NCI-H2196 (cell line): ENCODE measurements at regions not wholly inside any gene's neighbourhood (a gene's known extent, or its start where the extent isn't known, plus 50 kb on each side); places are given as distances from the start of the nearest gene placed in this dataset.
"Not testable (repeated sequence)": the region's sequence is repeated elsewhere in the genome, so short reads cannot be mapped to it uniquely, and the experiment has no call there.

ENCODE experiments used
- DNase-seq: peaks from one replicate; lab custom pipeline; 2025; ENCODE audit not compliant: unreplicated experiment; lab: John Stamatoyannopoulos, UW

GRCh38 chr11:13134886-13135285, 125.8 kb downstream of the RASSF10 start:
- DNase-seq, result no peak

DNA sequence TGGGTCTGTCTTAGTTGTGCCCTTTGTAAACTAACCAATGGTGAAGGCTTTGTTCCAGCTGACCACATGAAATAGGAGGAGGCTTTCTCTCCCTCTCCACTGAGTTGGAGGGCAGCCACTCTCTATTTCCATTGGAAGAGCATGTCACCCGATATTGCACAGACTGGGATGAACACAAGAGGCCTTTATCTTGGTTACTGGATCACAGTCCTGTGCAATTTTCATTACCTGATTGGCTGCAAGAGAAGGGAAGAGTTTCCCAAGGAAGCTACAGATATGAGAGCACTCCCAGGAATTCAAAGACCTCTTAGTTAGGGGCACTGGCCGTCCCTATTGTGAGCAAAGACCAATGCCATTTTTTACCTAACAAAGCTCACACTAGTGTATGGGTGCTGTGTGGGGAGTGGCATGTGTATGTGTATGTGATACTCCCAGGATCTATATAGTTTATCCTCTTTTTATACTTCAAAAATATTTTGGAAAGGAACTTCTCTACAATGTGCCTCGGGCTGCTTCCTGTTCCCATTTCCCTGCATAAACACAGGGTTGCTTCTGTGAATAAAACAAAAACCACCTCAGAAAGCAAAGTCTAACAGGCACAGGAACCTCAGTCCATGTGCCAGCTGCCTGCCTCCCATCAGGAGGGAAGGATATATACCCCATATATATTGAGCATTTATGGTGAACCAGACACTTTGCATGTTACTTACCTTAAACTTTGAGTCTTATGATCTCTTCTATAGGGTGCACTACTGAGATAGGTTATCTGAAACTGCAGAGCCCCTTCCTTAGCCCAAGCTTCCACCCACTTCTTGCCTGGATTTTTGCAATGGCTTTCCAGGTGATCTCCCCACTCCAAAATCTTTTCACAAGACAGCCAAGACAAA, 126.5 kb downstream of the RASSF10 start:
- DNase-seq, result peak; percentile 88

- no peak for DNase-seq
Measured at GRCh38 chr11:13136272-13136596, 127.1 kb downstream of the RASSF10 start.

DNA sequence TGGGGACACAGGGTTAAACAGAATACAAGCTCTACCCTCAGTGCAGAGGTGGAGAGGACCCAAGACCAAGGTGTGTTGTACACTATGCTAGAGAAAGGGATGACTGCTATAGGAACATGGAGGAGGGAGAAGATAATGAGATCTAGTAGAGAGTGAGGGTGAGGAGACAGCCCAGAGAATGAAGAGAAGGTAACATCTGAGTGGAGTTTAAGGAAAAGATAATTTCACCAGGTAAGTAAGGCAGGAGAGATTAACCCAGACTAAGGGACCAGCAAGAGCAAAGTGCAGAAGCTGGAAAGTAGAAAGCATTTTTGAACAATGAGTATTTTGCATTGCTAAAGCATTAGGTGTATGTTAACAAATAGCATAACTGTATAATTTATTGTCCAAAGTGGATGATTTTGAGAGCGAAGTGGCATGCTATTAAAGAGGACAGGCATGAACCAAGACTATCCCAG, 128.8 kb downstream of the RASSF10 start:
- DNase-seq, result no peak

- DNase-seq, result not testable (repeated sequence)
Measured at GRCh38 chr11:13139085-13139484, 130.0 kb downstream of the RASSF10 start.

DNA sequence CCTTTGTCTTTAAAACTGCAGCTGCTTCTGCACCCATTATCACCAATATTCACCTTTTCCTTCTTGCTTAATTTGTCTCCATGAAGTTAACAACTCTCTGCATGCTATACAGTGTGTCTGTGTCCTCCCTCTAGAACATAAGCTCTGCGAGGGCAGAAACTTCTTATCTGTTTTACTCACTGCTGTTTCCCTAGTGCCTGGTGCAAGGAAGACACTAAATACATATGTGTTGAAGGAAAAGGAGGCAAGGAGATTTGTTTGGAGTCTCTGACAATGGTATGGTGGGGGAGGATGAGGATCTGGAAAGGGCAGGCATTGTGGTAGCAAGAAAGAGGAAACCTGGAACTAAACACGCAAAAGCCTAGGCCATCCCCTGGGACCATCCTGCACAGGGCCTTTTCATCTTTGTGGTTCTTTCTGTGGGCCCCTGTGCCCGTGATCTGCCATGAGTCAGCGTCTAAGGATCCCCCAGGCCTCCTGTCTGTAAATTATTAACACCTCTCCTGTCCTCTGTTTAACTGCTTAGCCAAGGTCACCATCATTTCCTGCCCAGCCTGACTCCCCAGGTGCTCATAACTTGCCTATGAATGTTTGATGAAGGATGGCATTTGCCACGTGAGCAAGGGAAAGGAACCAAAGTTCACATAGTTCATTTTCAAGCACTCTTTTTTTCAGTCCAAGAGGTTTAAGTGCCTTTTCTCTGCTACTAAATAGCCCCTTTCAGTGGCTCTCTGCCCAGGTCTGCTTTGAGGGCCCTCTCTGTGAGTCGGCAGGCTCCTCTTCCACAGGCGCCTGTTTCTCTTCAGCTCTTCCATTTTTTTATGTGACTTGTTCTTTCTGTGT, 131.1 kb downstream of the RASSF10 start:
- DNase-seq, result peak; percentile 61

- DNase-seq, result peak; percentile 45
Measured at GRCh38 chr11:13140873-13141655, 131.9 kb downstream of the RASSF10 start.

DNA sequence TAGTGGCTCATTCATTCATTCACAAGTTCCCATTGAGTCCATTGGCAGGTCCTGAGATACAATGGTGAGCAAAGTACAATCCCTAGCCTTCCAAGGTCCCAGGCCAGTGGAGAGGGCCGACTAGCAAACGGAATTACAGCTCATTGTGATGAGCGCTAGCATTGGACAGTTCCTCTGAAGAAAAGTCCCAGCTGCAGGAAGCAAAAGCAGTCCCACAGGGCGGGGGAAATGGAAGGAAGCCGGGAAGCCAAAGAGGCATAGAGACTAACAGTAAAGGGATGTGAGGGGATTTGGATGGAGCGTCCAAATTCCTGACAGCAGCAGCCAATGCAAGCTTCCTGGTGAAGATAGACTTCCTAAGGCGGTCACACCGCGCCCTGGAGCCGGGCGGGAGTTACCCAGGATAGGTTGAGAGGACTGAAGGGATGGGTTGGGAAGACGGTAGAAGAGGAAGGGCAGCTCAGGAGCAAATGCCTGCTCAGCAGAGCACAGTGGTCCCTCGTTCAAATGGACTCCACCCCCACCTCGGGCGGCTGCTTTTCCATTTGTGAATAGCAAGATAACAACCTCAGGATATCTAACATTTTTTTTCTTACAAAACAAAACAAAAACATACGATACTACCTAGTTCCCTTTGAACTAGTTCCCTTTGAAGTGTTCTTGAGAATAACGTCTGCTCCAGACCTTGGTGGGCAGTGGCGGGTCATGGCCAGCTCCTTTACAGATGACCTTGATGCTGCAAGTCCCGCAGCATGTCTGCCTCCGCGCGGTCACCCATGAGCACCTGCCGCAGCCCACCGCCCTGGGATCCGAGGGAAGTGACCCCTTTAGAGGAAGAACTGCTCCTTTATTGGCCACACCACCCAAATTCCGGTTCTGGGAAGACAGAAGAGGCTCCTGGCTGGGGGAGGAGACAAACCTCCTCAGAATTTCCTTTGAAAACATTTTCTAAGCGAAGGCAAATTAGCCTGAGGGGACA, 132.9 kb downstream of the RASSF10 start:
- no peak for DNase-seq

GRCh38 chr11:13143486-13144297, 133.9 kb upstream of the BMAL1 start:
- no peak for DNase-seq

GRCh38 chr11:13145461-13145860, 132.1 kb upstream of the BMAL1 start:
- DNase-seq, result peak; percentile 26

DNA sequence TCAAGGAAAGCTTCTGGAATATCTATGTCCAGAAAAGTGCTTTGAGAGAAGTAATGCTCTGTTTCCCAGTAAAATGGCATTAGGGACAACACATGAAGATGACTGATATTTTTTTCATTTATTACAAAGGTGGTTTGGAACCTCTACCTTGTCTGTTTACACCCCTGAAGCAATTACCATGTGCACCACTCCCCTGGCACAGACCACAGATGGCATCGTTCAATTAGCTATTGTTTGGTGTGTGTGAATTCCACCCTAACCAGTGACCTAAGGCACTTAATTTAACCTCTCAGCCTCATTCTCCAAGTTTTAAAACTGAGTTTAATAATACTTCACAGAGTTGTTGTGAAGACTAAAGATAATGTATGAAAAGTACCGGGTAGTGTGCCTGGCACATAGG, 127.6 kb upstream of the BMAL1 start:
- no peak for DNase-seq

DNA sequence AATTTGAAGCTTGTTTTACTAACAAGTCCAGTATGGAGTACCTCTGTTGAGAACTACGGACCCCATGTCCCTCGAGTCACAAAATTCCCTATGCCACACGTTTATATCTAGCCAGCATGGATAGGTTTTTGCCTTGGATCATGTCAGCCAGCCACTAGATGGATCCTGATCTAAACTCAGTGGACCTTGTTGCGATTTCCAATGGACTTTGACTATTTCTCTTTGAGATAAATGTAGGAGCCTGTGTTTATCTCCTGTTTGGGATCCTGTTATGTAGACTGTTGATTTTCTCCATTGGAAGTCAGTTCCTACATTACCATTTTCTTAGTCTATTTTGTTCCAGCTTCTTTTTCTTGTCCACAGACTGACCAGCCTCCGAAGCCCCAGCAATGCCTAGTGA, 127.1 kb upstream of the BMAL1 start:
- DNase-seq, result no peak

DNA sequence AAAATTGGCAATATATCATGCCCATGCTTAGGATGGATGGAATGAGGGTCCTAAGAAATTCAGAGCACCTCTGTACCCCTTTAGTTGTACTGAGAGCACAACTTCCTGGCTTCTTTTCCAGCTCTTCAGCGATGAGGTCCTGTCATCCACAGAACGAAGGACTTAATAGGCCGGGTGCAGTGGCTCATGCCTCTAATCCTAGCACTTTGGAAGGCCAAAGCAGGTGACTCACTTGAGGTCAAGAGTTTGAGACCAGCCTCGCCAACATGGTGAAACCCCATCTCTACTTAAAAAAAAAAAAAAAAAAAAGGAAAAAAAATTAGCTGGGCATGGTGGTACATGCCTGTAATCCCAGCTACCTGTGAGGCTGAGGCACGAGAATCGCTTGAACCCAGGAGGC, 125.3 kb upstream of the BMAL1 start:
- no peak for DNase-seq

DNA sequence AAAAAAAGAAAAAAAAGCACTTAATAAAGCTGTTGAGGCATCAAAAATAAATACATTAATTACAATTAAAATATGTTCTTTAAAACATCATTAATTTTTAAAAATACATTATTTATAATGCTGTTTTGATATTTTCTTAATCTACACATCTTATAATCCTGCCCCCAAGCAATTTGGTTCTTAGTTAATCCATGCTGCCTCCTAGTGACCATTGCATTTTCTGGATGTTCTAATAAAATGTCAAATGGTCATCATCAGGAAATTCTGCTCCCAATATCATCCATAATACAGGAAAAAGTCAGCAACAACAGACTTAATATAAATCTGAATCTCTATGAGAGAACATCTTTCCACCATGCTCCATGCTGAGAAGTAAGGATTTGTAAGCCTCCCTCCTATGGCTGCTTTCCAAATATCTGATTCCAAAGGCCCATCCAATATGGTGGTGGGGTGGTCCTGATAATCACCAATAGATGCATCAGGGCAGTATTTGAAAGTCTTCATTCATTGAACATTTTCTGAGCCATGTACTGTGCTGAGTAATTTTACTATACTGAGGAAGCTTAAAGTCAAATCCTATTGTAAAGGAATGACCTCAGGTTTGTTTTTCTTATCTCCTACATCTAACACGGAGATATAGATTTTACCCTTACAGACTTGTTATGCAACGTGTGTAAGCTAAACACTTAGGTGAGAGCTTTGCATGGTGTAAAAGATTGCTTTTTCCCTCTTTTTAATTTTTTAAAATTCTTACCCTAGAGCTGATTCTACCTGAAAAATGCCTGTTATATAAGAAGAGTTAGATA, 124.7 kb upstream of the BMAL1 start:
- peak; percentile 34 for DNase-seq

GRCh38 chr11:13154374-13154773, 123.2 kb upstream of the BMAL1 start:
- not testable (repeated sequence) for DNase-seq

DNA sequence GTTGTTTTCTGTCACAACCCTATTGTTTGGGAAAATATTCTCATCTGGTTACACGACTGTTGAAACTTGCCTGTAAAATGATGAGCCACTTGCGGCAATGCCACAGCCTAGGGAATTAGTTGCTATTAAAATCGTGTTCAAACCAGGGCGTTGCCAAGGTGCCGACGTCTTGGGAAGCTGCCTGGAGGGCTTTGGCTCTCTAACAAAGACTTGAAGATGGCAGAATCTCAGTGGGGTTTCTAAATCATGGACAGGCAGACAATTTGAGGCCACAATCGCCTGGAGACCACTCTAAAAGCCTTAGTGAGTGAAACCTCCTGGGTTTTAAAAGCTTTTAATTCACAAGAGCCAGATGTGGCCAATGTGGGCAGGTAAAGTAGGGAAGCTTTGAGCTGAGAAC, 117.2 kb upstream of the BMAL1 start:
- no peak for DNase-seq

DNA sequence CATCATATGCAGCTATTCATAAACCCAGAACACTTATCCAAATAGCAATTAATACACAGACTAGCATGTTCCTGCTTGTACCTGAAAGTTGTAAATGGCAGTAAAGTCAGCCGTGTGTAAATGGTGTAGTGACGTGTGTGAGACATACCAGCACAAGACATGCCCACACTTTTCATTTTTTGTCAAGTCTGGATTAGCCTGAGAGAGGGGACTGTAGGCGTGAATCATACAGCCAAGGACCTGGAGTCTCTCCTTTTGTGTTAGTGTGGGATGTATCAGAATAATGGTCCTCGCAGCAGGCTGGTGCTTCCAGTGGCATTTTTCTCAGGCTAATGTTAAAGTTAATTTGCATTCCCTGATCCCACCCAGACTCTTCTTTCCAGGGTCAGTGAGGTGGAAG, 116.8 kb upstream of the BMAL1 start:
- DNase-seq, result no peak

DNA sequence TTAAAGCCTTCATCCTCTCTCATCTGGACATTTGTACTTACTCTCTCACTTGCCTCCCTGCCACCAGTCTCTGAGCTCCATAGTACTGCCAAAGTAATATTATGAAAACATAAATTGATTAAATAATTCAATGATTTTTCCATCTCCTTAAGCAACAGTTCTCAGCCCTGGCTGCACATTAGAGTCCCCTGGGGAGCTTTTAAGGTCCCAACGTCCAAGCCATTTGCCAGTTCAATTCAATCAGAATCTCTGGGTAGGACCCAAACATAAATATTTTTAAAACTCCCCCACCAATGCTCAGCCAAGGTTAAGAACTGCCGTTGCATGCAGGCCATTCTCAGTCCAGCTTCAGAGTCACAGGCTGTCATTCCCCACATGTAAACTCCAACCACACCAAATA, 114.4 kb upstream of the BMAL1 start:
- DNase-seq, result no peak

DNA sequence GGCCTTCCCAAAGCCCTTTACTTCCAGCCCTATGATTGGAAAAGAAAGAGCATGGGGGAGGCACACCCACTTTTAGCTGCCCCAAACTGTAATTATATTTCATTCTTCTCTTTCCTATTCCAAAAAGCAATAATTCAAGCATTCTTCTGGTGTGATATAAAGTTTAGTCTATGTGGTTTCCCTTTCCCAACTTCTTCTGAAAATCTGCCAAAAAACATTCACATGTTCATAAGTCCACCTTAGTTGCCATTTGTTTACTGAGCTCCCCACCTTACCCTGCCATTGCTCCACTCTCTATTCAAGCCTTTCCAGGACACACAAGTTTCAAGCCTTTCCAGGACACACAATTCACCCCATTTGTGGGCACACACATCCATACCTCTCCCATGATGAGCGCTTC, 111.6 kb upstream of the BMAL1 start:
- DNase-seq, result no peak
